Fibroblast of lung (primary cell): ENCODE measurements at regions not wholly inside any gene's neighbourhood (a gene's known extent, or its start where the extent isn't known, plus 50 kb on each side); places are given as distances from the start of the nearest gene placed in this dataset.

Experiments used
- EZH2 ChIP-seq: IDR thresholded peaks from 2 replicates; pipeline ENCODE4 v1.5.1; 2012; ENCODE audit warnings: low read length, control low read depth, mild to moderate bottlenecking; ENCODE audit errors: missing control alignments
- TF ChIP-seq, protein P1 (sequence below), 2 donors: IDR thresholded peaks in 1 of 2; conservative IDR thresholded peaks in 1 of 2; 1 replicate in 1 of 2; 2 replicates in 1 of 2; pipeline ENCODE4 v1.5.1; 2011 to 2012; ENCODE audit warnings: low read length in 2 of 2, control low read depth in 1 of 2, inconsistent platforms in 1 of 2, low read depth in 1 of 2, mild to moderate bottlenecking in 1 of 2

DNA sequence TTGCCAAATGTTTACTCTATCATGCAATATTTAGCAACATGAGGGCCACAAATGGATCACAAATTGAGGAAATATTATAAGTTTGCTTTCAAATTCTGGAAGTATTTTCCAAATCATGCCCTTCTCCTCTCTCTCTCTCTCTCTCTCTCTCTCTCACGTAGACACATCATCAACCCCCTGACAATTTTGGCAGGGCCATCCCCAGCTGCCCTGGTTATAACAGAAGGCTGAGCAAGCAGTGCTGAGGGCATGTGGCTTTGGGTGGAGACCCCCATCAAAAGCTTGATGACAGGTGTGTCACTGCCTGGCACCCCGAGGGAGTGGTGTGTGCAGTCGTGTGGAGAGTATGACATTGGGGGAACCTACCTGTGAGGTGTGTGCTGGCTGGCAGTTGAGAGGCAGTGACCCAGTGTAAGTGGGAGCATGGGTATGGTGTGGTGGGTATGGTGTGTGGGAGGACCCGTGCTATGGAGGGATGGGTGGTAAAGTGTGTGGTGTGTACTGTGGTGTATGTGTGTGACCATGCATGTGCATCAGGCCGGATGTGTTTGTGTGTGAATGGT is 224.5 kb downstream of the TTC32 start:
- TF ChIP-seq, protein P1, sequence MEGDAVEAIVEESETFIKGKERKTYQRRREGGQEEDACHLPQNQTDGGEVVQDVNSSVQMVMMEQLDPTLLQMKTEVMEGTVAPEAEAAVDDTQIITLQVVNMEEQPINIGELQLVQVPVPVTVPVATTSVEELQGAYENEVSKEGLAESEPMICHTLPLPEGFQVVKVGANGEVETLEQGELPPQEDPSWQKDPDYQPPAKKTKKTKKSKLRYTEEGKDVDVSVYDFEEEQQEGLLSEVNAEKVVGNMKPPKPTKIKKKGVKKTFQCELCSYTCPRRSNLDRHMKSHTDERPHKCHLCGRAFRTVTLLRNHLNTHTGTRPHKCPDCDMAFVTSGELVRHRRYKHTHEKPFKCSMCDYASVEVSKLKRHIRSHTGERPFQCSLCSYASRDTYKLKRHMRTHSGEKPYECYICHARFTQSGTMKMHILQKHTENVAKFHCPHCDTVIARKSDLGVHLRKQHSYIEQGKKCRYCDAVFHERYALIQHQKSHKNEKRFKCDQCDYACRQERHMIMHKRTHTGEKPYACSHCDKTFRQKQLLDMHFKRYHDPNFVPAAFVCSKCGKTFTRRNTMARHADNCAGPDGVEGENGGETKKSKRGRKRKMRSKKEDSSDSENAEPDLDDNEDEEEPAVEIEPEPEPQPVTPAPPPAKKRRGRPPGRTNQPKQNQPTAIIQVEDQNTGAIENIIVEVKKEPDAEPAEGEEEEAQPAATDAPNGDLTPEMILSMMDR (conservative IDR thresholded peaks at IDR 0.05 in 1 of 2, IDR thresholded peaks at IDR 0.05 in 1 of 2; ENCODE audit: low read depth in 1 of 2, low read length in 2 of 2), result no peak
- TF ChIP-seq EZH2, result no peak
